Prostate gland (tissue), 2 donors: ENCODE measurements at regions not wholly inside any gene's neighbourhood (a gene's known extent, or its start where the extent isn't known, plus 50 kb on each side); places are given as distances from the start of the nearest gene placed in this dataset.

Experiments
- POLR2AphosphoS5 ChIP-seq: sonication (generic); formaldehyde crosslinking; IDR thresholded peaks from one replicate; pipeline ENCODE4 v1.6.1; 2017; ENCODE audit warnings: antibody characterized with exemption
- TF ChIP-seq, protein P1 (sequence below), 4 experiments: fragments of 200-600 bp in 2 of 4; fragments of 450-650 bp in 2 of 4; sonication (generic) in 2 of 4; IDR thresholded peaks; 1 replicate in 3 of 4; 2 replicates in 1 of 4; pipeline ENCODE4 v1.5.1; 2016 to 2019; ENCODE audit warnings: antibody characterized with exemption in 4 of 4, mild to moderate bottlenecking in 2 of 4, moderate library complexity in 2 of 4

DNA sequence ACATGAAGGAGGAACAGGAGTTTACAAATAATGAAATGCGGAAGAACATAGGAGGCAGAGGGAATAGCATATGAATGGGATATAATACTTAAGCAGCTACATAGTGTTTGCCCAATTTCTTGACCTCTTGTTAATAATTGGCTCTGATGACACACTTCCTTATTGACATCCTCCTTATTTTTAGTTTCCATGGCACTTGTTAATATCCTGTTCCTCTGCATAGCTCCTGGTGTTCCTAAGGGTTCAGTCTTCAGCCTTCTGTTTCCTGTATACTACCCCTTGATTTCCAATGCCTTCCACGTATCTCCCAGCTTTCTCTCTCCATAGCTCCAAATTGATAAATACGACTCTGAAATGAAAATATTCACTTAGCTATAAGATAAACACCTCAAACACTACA is 663.8 kb upstream of the API5 start:
- TF ChIP-seq POLR2AphosphoS5 = no peak
- TF ChIP-seq, protein P1, sequence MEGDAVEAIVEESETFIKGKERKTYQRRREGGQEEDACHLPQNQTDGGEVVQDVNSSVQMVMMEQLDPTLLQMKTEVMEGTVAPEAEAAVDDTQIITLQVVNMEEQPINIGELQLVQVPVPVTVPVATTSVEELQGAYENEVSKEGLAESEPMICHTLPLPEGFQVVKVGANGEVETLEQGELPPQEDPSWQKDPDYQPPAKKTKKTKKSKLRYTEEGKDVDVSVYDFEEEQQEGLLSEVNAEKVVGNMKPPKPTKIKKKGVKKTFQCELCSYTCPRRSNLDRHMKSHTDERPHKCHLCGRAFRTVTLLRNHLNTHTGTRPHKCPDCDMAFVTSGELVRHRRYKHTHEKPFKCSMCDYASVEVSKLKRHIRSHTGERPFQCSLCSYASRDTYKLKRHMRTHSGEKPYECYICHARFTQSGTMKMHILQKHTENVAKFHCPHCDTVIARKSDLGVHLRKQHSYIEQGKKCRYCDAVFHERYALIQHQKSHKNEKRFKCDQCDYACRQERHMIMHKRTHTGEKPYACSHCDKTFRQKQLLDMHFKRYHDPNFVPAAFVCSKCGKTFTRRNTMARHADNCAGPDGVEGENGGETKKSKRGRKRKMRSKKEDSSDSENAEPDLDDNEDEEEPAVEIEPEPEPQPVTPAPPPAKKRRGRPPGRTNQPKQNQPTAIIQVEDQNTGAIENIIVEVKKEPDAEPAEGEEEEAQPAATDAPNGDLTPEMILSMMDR (IDR thresholded peaks at IDR 0.05) = no peak
